ENCODE measurements at regions not wholly inside any gene's neighbourhood (a gene's known extent, or its start where the extent isn't known, plus 50 kb on each side); places are given as distances from the start of the nearest gene placed in this dataset.

DNA sequence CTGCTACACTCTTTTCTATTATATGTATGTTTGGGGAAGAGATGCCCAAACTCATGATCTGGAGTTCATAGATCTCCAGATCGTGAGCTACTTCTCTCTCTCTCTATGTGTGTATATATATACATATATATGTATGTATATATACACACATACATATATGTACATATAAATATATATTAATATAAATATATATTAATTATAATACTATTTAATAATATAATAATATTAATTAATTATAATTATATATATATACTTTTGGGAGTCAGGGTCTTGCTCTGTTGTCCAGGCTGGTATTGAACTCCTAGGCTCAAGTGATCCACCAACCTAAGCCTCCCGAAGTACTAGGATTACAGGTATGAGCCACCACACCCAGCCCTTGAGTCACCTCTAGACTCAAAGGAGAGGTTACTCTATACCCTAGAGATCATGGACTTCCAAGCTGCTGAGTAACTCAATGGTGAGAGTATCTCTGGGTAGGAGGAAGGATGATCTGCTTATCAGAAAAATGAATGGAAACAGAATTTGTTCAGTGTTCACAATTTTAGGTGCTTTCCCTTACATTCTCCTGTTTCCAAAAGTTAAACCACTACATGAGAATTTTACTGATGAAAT is 463.5 kb upstream of the TRIB2 start:
- H3K36me3 ChIP-seq, result no peaks in the 10 kb centered on the region
- H3K9me3 ChIP-seq, result no peaks in the 10 kb centered on the region
- no peaks in the 10 kb centered on the region for H3K27me3 ChIP-seq
- H3K4me1 ChIP-seq, result no peaks in the 10 kb centered on the region
- intact Hi-C loops (cut with DNase I), result no loop called here
- no peak overlapping the region for H3K27ac ChIP-seq
- DNase-seq (ENCODE audit: extremely low spot score in 2 of 2), result no peak
- TF ChIP-seq, protein P1, sequence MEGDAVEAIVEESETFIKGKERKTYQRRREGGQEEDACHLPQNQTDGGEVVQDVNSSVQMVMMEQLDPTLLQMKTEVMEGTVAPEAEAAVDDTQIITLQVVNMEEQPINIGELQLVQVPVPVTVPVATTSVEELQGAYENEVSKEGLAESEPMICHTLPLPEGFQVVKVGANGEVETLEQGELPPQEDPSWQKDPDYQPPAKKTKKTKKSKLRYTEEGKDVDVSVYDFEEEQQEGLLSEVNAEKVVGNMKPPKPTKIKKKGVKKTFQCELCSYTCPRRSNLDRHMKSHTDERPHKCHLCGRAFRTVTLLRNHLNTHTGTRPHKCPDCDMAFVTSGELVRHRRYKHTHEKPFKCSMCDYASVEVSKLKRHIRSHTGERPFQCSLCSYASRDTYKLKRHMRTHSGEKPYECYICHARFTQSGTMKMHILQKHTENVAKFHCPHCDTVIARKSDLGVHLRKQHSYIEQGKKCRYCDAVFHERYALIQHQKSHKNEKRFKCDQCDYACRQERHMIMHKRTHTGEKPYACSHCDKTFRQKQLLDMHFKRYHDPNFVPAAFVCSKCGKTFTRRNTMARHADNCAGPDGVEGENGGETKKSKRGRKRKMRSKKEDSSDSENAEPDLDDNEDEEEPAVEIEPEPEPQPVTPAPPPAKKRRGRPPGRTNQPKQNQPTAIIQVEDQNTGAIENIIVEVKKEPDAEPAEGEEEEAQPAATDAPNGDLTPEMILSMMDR (IDR thresholded peaks at IDR 0.05), result no peak
- TF ChIP-seq POLR2AphosphoS5 (IDR thresholded peaks at IDR 0.05; ENCODE audit: insufficient read depth in 1 of 2, low read depth in 1 of 2) (no peak), POLR2A (IDR thresholded peaks at IDR 0.05) (no peak)
- H3K4me3 ChIP-seq, result no peak overlapping the region

DNA sequence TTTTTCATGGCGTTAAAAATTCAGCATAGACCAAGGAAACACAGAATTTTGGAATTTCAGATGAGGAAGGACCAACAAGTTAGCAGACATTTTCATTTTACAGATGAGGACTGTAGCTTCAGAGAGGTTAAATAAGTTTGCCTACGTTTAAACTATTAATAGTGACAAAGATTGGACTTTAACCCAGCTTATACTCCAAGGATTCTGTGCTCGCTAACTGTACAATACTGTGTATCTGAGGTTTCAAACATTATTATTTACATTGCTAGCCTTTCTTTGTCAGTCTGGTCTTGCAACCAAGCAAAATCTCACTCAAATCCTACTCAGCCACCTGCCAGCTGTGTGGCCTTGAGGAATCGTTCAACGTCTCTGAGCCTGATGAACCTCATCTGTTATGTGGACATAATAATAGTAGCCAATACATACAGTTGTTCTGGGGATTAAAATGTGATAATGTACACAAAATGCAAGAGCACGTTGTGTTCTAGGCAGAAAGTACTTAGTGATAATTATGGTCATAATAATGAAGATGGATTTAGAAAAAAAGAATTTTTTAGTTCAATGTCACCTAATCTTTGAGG is 462.4 kb upstream of the TRIB2 start:
- Histone ChIP-seq H3K27ac (no peak overlapping the region), H3K36me3 (no peaks in the 10 kb centered on the region), H3K4me3 (no peak overlapping the region), H3K27me3 (no peaks in the 10 kb centered on the region), H3K9me3 (no peaks in the 10 kb centered on the region), H3K4me1 (no peaks in the 10 kb centered on the region)
- intact Hi-C loops (cut with DNase I), result no loop called here
- TF ChIP-seq POLR2A (IDR thresholded peaks at IDR 0.05) (no peak), POLR2AphosphoS5 (IDR thresholded peaks at IDR 0.05; ENCODE audit: insufficient read depth in 1 of 2, low read depth in 1 of 2) (no peak)
- TF ChIP-seq, protein P1 (IDR thresholded peaks at IDR 0.05), result no peak
- DNase-seq (ENCODE audit: extremely low spot score in 2 of 2), result no peak

DNA sequence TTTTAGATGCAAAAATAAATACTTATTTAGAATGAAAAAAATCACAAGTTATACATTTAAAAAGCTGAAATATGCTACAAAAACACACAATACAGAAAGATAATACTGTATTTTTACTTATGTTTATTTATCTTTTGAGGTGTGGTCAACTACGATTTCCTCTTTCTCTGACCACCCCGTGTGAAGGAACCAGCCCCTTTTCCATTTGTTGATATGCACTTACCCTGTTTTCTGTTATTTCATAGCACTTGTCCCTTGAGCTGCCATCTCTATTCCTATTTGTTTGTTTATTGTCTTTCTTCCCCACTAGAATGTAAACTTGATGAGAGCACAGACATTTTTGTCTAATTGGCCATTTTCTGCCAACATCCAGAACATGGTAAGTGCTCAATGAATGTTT is 460.5 kb upstream of the TRIB2 start:
- Histone ChIP-seq H3K9me3 (no peaks in the 10 kb centered on the region), H3K4me1 (no peaks in the 10 kb centered on the region), H3K27ac (no peak overlapping the region), H3K4me3 (no peak overlapping the region), H3K27me3 (no peaks in the 10 kb centered on the region), H3K36me3 (no peaks in the 10 kb centered on the region)
- DNase-seq (ENCODE audit: extremely low spot score in 2 of 2), result no peak
- intact Hi-C loops (cut with DNase I), result no loop called here
- no peak for TF ChIP-seq POLR2A (IDR thresholded peaks at IDR 0.05)
- no peak for TF ChIP-seq POLR2AphosphoS5 (IDR thresholded peaks at IDR 0.05; ENCODE audit: insufficient read depth in 1 of 2, low read depth in 1 of 2)
- TF ChIP-seq, protein P1 (IDR thresholded peaks at IDR 0.05), result no peak

DNA sequence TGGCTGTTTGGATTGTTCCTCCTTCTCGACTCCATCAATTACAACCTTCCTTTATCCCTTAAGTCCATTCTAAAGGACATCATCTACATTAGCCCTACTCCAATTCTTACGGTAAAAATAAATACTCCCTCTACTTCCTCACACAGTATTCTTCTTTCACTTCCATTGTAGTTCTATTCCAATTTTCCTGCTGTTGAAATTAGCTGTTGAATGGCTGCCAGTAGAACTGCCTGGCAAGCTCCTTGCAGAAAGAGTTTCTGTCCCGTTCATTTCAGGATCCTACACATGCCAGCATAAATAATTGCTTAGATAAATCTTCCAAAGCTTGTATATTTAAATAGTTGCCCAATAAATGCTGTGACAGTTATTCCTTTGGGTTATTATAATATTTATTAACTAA is 459.3 kb upstream of the TRIB2 start:
- H3K27me3 ChIP-seq, result no peaks in the 10 kb centered on the region
- no peak overlapping the region for H3K27ac ChIP-seq
- no peaks in the 10 kb centered on the region for H3K36me3 ChIP-seq
- H3K9me3 ChIP-seq, result no peaks in the 10 kb centered on the region
- intact Hi-C loops (cut with DNase I), result no loop called here
- H3K4me3 ChIP-seq, result no peak overlapping the region
- no peak for TF ChIP-seq POLR2AphosphoS5 (IDR thresholded peaks at IDR 0.05; ENCODE audit: insufficient read depth in 1 of 2, low read depth in 1 of 2)
- no peak for TF ChIP-seq POLR2A (IDR thresholded peaks at IDR 0.05)
- TF ChIP-seq, protein P1 (IDR thresholded peaks at IDR 0.05), result no peak
- no peak for DNase-seq (ENCODE audit: extremely low spot score in 2 of 2)
- no peaks in the 10 kb centered on the region for H3K4me1 ChIP-seq

DNA sequence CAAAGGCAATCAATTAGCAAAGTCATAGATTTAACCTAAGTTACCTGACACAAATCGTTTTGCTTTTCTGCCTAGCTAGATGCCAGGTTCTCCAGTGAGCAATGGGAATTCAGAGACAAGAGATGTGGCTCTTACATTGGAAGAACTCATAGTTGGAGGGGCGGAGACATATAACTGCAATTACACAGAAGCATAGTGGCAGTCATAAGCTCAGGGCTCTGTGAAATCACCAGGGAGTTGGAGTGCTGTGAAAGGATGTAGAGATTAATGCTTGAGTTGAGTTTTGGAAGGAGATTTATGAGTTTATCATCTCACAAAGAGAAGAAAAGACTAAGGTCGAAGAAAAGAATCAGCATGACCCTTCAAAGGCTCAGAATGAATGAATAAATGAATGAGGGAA is 457.2 kb upstream of the TRIB2 start:
- DNase-seq (ENCODE audit: extremely low spot score in 2 of 2), result no peak
- H3K27me3 ChIP-seq, result no peaks in the 10 kb centered on the region
- no peak overlapping the region for H3K27ac ChIP-seq
- no peaks in the 10 kb centered on the region for H3K36me3 ChIP-seq
- no peaks in the 10 kb centered on the region for H3K9me3 ChIP-seq
- no peaks in the 10 kb centered on the region for H3K4me1 ChIP-seq
- no peak for TF ChIP-seq POLR2A (IDR thresholded peaks at IDR 0.05)
- no peak for TF ChIP-seq POLR2AphosphoS5 (IDR thresholded peaks at IDR 0.05; ENCODE audit: insufficient read depth in 1 of 2, low read depth in 1 of 2)
- TF ChIP-seq, protein P1 (IDR thresholded peaks at IDR 0.05), result no peak
- intact Hi-C loops (cut with DNase I), result no loop called here
- H3K4me3 ChIP-seq, result no peak overlapping the region
